Fibroblast of pulmonary artery (primary cell): ENCODE measurements at regions not wholly inside any gene's neighbourhood (a gene's known extent, or its start where the extent isn't known, plus 50 kb on each side); places are given as distances from the start of the nearest gene placed in this dataset.

Experiments used
- DNase-seq: peaks from one replicate; pipeline ENCODE4 v3.0.0-alpha.2; 2010; ENCODE audit warnings: low read depth
- H3K4me3 ChIP-seq: replicated peaks from 2 replicates; pipeline ENCODE4 v1.5.1; 2011; ENCODE audit warnings: low read depth, mild to moderate bottlenecking, control low read depth, low read length, moderate library complexity
- TF ChIP-seq, protein P1 (sequence below): IDR thresholded peaks from 2 replicates; pipeline ENCODE4 v1.5.1; 2011; ENCODE audit warnings: mild to moderate bottlenecking, control low read depth, low read length, inconsistent platforms; ENCODE audit errors: missing control alignments

DNA sequence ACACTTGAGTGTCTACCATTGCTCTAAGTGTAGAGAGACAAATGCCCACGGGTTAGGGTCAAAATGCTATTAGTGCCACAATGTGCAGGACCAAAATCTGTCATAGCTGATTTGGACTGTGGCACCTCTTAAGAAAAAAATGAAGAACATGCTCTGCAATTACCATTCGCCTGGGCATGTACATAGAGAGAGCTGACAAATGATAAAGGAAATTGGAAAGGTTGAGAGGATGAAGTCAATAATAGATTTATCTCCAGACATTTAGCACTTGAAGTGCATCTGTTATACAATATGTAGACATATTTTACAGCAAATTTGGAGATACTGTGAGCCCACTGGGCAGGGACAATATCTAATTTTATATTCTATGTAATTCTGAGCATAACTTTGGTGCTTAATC, 804.4 kb downstream of the SATB2 start:
- no peak for DNase-seq
- TF ChIP-seq, protein P1, sequence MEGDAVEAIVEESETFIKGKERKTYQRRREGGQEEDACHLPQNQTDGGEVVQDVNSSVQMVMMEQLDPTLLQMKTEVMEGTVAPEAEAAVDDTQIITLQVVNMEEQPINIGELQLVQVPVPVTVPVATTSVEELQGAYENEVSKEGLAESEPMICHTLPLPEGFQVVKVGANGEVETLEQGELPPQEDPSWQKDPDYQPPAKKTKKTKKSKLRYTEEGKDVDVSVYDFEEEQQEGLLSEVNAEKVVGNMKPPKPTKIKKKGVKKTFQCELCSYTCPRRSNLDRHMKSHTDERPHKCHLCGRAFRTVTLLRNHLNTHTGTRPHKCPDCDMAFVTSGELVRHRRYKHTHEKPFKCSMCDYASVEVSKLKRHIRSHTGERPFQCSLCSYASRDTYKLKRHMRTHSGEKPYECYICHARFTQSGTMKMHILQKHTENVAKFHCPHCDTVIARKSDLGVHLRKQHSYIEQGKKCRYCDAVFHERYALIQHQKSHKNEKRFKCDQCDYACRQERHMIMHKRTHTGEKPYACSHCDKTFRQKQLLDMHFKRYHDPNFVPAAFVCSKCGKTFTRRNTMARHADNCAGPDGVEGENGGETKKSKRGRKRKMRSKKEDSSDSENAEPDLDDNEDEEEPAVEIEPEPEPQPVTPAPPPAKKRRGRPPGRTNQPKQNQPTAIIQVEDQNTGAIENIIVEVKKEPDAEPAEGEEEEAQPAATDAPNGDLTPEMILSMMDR = no peak
- H3K4me3 ChIP-seq = no peak overlapping the region

DNA sequence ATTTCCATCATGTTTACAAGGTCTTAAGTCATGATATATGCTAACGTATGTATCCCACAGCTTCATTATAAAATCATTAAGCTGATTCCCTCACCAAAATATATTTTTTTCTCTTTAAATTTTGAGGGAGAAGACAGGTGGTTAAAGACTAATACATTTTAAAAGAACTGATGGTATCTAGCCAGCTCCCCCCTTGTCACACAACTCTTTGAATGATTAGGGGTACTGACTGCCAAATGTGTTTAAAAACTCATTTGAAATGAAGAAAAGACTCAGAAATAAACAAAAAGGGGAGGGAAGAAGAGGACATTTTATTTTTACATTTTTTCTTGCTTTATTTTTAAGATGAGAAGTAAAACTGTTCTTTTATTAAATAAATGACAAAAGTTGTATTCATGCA, 805.3 kb downstream of the SATB2 start:
- no peak overlapping the region for H3K4me3 ChIP-seq
- DNase-seq = no peak
- TF ChIP-seq, protein P1 = no peak

DNA sequence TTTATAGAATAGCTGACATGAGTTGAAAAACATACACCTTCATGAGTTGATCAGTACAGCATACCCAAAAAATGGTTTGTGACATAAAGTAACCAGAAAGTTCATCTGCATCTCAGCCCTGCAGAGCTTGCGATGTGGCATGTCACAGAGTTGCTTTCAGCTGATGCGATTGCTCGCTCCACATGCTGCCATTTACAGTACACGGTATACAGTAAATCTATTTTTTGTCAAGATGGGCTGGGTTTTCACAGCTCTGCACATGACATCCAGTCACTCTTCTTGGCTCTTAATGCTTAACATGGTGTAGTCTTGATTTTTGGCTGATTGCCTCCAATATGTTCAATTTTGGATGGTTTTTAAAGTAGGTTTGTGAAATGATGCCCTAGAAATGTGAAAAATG, 811.9 kb downstream of the SATB2 start:
- no peak for DNase-seq
- TF ChIP-seq, protein P1 = no peak
- no peak overlapping the region for H3K4me3 ChIP-seq

DNA sequence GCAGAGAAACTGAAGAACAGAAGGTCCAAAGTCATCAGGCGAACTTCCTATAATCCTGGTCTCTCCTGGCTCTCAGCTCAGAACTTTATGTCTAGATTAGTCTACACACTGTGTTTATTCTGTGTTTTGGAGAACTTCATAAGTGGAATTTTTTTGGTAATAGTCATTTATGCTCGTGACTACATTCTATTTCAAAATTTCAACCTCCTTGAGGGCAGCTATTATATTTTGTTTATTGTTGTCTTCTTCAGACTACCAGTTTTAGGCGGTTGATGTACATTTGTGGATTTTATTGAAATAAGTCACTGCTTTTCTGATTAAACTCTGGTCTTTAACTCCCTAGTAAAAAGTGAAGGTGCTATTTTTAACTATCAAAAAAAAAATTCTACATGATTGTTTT, 816.6 kb downstream of the SATB2 start:
- DNase-seq = no peak
- TF ChIP-seq, protein P1 = no peak
- H3K4me3 ChIP-seq = no peak overlapping the region

DNA sequence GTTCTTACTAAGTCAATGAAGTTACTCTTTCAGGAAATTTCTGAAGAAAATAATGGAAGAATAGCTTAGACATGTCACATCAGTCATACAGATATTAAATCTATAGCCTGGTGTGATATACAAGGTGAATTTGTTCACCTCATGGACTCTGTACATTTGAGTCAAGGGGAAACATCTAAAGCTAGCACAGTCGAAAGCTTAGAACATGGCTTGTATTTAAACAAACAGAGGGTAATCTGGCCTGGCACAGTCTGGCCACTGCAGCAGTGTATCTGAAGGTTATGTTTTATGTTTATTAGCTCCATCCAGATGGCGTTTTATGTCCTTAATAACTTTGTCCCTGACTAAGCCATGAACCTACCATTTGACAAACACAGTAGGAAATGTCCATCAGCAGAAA, 817.3 kb downstream of the SATB2 start:
- TF ChIP-seq, protein P1 = no peak
- DNase-seq = no peak
- H3K4me3 ChIP-seq = no peak overlapping the region

DNA sequence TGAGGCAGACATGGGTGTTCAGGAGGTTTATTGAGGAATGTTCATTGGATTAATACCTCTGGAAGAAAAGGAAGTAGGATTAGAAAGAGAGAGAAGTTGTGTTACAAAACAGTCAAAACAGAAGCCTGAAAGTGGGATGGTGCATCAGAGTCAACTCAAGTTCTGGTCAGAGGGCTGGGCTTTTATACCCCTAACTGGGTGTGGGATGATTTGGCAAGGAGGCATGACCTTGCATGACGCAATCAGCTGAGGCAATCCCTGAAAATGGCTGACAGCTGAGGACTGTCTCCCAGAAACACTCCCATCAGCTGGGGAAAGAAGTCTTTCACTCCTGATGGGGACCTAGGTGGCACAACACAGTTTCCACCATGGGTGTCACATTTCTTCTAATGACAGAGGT, 818.2 kb downstream of the SATB2 start:
- DNase-seq = no peak
- TF ChIP-seq, protein P1 = no peak
- H3K4me3 ChIP-seq = no peak overlapping the region

DNA sequence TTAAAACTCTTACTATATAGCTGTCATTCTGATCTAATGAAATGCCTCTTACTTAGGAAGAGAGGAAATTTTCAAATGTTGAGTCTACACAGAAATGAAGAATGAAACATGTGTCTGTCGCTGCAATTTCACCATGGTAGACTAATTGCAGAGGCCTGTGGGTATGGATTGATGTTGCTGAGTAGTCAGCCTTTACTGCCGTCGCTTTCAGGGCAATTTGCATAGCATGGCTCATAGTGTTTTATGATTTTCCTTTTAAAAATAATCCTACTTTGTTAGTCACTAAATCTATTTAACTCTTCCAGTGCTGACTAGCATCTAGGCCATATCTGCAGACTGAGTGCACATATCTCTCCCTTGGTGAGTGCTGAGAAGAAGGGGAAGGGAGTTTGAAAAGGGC, 819.2 kb downstream of the SATB2 start:
- TF ChIP-seq, protein P1 = no peak
- H3K4me3 ChIP-seq = no peak overlapping the region
- no peak for DNase-seq
